HTR-8/SVneo (cell line): ENCODE measurements at regions not wholly inside any gene's neighbourhood (a gene's known extent, or its start where the extent isn't known, plus 50 kb on each side); places are given as distances from the start of the nearest gene placed in this dataset.
"Not testable (repeated sequence)": the region's sequence is repeated elsewhere in the genome, so short reads cannot be mapped to it uniquely, and the experiment has no call there.

Experiments used
- DNase-seq: peaks from one replicate; pipeline ENCODE4 v3.0.0; 2011; ENCODE audit warnings: low spot score, mixed read lengths; ENCODE audit not compliant: insufficient read length
- FAIRE-seq: peaks from 2 replicates; lab custom pipeline; 2011; peaks lifted over from hg19 to GRCh38; lab: Jason Lieb, UNC

DNA sequence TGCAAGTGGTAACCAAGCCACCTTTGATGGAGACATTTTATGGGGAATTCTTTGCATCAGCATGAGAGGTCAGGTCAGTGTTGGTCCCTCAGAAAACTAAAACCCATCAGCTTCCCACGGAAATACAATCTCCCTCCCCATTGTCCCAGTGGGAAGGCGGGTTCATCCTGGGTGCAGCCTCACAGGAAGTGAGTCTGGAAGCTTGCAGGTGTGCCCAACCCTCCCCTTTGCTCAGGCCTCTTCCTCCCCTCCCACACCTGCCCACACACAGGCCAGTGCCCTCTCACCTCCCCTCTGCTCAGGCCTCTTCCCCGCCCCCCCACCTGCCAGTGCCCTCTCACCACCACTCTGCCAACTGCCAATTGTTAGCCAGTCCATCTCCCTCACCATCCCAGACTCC lies 166.8 kb upstream of the RAB6C start:
- FAIRE-seq (no peak), DNase-seq (no peak)

DNA sequence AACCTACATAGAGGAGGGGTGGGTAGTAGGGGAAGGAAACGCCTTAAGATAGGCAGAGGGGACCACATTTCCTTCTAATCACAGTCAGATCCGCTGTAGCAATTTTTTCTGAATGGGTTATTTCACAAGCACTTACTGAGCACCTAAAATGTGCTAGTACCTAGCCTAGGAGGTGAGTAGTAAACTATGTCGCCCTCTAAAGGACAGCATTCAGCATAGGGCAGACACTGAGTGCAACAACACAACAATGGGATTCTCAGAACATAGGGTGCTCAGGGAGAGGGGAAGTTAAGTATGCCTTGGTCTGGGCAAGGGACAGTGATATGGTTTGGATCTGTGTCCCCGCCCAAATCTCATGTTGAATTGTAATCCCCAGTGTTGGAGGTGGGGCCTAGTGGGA lies 166.1 kb upstream of the RAB6C start:
- FAIRE-seq: no peak

GRCh38 chr2:129816813-129817574 lies 162.5 kb upstream of the RAB6C start:
- DNase-seq (no peak), FAIRE-seq (no peak)

More for the DNA sequence above, 166.1 kb upstream of the RAB6C start:
- DNase-seq: no peak

- no peak for DNase-seq
- no peak for FAIRE-seq
Measured at GRCh38 chr2:129819855-129820254, 159.6 kb upstream of the RAB6C start.

- FAIRE-seq (no peak), DNase-seq (no peak)
Measured at GRCh38 chr2:129820908-129821307, 158.6 kb upstream of the RAB6C start.

DNA sequence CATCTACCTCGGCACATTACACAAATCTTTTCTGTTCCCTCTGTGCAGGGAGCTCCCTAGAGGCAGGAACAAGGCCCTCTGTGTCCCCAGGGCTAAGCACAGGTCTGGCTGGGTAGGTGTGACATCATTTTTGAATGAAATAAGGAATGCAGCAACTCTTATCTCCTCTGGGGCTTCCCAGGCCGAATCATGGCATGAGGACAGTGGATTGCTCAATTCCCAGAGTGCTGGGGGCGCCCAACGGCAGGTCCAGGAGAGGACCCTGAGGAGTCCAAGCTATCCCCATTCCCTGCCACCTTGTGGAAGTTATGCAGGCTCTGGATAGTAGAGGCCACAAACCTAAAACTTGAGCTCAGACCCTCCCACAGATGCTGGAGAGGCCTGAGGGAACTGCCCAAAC lies 158.0 kb upstream of the RAB6C start:
- FAIRE-seq (no peak), DNase-seq (no peak)

DNA sequence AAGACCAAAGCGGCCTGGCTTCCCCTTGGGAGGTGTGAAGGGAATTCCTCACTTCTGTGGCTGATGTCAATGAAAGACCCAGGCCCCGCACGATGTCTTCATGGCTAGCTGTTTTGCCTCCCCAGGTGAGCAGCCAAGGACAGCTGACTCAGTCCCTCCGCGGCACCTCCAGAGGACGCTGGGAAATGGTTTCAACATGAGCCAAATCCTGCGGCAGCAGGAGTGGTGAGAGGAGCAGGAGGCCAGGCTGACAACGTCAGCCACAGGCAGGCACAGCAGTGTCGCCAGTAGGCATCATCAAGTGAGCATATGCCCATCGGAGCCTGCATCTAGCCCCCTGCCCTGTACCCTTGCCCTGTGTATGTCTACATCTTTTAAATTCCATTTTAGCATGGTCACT lies 156.4 kb upstream of the RAB6C start:
- no peak for DNase-seq
- no peak for FAIRE-seq

GRCh38 chr2:129827311-129828090 lies 152.0 kb upstream of the RAB6C start:
- FAIRE-seq: no peak

GRCh38 chr2:129828792-129829191 lies 150.7 kb upstream of the RAB6C start:
- DNase-seq (no peak), FAIRE-seq (no peak)

More at GRCh38 chr2:129827311-129828090, 152.0 kb upstream of the RAB6C start:
- no peak for DNase-seq

DNA sequence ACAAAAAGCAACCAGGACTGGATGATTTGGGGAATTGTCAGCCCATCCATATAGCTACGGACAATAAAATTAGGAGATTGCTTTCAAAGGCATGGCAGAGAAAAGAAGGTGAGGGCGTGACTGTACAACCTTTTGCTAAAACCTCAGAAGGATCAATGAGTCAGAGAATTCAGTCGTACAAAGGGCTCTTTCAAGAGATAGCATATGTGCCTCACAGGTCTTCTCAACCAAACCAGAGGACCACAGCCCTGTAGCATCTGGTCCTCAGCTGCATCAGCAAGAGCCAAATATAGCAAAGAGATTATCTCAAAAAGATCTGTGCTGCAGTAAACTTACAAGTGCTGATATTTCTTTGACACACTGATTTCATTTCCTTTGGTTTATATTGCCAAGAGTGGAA lies 149.9 kb upstream of the RAB6C start:
- no peak for FAIRE-seq
- no peak for DNase-seq

DNA sequence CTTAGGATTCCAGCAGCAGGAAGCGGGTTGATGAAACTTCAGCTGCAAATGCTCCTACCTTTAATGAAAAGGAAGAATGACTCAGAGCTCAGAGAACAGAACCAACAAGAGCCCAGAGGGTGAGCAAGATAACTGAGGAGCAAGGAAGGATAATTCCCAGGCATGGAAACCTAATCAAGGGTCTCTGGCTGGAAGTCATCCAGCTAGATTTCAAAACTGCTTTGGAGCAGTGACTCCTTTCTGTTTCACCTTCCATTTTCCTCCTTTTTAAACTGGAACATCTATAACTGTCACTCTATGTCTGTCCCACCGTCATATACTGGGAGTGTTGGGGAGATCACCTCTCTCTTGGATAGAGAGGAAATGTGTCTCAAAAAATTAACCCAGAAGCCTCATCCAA lies 148.4 kb upstream of the RAB6C start:
- DNase-seq (no peak), FAIRE-seq (no peak)

GRCh38 chr2:129833465-129833864 lies 146.0 kb upstream of the RAB6C start:
- not testable (repeated sequence) for FAIRE-seq, DNase-seq

DNA sequence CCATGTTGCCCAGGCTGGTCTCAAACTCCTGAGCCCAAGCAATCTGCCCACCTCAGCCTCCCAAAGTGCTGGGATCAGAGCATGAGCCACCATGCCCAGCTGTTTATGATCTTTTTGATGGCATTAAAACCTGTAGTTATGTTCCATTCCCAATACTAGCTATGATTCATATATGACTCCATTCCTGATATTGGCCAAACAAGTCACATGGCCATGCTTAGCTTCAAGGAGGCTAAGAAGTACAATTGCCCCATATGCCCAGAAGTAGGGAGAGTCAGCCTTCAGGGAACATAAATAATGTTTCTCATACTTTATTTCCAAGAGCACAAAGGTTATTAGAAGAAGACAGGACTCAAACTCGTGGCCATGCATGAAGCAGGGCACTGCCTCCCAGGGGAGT lies 132.4 kb upstream of the RAB6C start:
- no peak for DNase-seq
- FAIRE-seq: no peak

- DNase-seq (peak; percentile 52), FAIRE-seq (peak; percentile 54)
Measured at GRCh38 chr2:129849559-129850160, 129.8 kb upstream of the RAB6C start.

- FAIRE-seq: no peak
- no peak for DNase-seq
Measured at GRCh38 chr2:129857200-129857599, 122.3 kb upstream of the RAB6C start.

GRCh38 chr2:129859175-129859574 lies 120.3 kb upstream of the RAB6C start:
- no peak for DNase-seq

DNA sequence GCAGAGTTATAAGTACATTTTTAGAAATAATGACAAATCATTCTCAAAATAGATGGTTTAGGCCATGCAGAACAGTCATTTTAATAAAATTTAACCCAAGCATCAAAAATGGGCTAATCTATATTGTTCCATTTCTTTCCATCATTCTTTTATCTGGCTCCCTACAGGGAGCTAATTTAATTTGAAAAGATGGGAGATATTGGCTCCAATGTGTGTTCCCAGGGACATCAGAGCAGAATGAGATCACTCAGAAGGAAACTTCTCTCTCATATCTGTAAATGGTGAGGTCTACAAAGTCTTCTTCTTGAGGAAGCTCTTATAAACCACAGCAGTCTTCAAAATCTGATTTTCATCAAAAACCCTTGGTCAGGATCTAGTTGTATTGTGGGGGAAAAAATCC lies 119.4 kb upstream of the RAB6C start:
- no peak for DNase-seq
- no peak for FAIRE-seq

More at GRCh38 chr2:129859175-129859574, 120.3 kb upstream of the RAB6C start:
- FAIRE-seq: no peak

DNA sequence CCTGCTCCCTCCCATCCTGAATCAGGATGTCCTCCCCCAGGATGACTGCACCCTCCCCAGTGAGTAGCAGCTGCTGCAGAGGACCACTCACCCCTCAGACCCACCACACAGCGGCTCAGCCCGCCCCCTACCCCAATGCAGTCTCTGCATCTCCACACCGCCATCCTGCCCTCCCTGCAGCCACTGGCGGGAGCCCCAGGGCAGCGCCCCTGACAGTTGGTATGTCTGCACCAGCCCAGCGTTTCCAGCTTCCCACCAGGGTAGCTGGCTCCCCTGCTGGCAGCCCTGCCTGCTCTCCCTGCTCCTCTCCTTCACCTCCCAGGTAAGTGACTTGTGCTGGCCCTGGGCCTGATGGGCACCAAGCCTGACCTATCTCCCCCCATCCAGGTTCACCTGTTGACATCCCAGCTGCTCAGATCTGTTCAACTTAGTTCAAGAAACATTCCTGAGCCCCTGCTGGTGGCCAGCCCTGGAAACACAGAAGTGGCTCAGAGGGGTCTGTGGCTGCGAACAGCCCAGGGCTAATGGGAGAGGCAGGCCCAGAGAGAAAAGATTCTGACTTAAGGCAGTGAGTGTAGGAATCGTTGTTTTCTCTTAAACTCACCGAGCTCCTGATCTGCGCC lies 117.7 kb upstream of the RAB6C start:
- FAIRE-seq (no peak), DNase-seq (no peak)

DNA sequence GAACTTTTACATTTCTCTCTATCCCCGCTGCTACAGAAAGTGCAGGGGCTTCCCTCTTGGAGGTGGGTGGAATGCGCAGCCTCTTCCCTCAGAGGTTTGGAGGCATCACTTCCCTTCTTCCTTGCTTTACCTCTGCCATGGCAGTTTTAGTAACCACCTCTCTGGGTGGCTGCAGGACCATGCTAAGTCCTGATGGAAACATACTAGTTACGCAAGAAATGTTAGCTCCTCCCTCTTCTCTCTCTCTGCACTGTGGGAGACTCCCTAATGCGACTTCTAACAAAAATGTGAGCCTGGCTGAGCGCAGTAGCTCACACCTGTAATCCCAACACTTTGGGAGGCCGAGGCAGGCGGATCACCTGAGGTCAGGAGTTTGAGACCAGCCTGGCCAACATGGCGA lies 116.8 kb upstream of the RAB6C start:
- DNase-seq: no peak

GRCh38 chr2:129863350-129863749 lies 116.1 kb upstream of the RAB6C start:
- FAIRE-seq (no peak), DNase-seq (no peak)

More for the DNA sequence above, 116.8 kb upstream of the RAB6C start:
- FAIRE-seq: no peak

- DNase-seq (no peak), FAIRE-seq (no peak)
Measured at GRCh38 chr2:129864719-129865118, 114.7 kb upstream of the RAB6C start.
